ENCODE measurements at regions not wholly inside any gene's neighbourhood (a gene's known extent, or its start where the extent isn't known, plus 50 kb on each side); places are given as distances from the start of the nearest gene placed in this dataset.

DNA sequence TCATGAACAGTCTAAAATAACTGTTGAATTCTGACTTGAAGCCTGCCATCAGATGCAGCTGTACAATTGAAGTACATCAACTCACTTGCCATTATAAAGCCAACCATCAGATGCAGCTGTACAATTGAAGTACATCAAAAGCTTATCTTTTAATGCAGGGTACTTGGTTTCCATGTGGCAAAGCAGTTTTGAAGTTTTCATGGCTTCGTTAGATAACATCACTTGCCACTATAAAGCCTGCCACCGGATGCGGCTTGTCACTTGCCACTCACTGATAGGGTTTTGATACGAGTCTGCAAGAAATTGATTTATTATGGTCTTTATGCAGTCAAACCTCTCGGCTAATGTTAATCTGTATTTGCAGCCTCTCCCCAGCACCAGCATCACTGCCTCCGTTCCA lies 1605.8 kb downstream of the SUCLG1 start:
- DNase-seq: no peak

DNA sequence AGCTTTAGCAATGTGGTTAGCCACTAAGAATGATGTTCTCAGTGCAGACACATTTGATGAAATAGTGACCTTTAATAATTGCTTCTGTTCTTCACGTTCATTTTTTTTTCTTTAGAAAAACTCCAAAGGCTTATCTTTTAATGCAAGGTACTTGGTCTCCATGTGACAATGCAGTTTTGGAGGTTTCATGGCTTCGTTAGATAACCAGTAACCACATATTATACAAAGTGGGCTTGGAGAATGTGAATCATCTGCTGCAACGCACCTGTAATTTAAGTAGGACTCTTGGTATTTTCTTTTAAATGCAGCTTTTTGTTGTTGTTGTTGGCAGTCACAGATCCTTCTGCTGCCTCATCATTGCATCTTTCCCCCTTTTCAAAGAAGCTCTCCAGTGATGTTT lies 1606.3 kb downstream of the SUCLG1 start:
- no peak for DNase-seq

DNA sequence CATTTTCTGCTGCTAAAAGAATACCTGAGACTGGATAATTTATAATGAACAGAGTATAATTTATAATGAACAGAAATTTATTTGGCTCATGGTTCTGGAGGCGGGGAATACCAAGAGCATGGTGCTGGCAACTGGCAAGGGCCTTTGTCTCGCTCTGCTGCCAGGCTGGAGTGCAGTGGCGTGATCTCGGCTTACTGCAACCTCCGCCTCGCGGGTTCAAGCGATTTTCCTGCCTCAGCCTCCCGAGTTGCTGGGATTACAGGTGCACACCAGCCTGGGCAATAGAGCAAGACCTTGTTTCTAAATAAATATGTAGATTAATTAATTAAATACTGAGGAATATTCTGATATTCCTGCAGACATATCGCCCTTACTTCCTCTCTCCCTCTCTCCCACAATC lies 1610.8 kb downstream of the SUCLG1 start:
- DNase-seq: no peak

DNA sequence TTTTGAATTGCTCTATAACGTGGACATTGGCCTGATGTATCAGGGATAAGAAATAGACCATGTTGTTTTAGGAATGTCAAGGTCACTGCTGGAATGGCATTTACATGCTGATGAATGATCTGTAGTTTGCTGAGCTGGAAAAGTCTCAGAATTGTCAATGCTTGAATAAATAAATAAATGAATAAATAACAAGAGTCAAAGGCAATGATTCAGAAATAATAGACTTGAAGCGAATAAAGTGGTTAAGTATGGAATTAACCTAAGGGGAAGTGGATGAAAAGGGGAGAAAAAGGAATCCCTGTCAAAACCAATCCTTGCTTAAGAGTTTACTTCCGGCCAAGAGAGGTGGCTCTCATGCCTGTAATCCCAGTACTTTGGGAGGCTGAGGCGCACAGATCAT lies 1620.0 kb downstream of the SUCLG1 start:
- no peak for DNase-seq

DNA sequence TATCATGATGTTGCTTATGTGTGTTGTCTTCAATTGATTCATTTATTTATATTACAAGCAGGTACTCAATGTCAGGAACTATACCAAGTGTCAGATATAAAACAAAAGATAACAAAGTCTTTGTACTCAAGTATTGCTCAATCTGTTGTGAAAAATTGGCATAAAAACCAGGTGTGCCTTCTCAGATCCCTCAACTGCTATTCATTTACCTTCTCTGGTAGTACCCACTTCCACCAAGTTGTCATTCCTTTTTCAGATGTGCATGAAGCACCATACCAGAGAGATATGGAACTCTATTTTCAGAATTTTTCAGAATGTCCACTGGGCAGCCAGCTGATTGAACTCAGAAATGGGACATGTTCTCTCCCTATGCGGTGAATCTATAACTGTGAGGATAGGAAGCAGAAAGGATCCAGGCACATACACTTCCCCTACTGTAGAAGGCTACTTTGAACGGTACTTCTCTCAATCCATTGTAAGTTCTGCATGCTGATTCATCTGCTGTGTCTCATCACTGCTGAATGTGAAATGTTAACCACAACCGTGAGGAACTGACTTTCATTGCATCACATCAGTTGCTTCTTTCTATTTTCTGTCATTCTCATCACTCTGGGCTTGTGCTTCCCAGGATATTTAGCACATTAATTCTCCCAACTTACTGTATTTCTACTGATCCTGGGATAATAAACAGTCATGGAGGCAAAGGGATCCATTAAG lies 1621.3 kb downstream of the SUCLG1 start:
- no peak for DNase-seq

DNA sequence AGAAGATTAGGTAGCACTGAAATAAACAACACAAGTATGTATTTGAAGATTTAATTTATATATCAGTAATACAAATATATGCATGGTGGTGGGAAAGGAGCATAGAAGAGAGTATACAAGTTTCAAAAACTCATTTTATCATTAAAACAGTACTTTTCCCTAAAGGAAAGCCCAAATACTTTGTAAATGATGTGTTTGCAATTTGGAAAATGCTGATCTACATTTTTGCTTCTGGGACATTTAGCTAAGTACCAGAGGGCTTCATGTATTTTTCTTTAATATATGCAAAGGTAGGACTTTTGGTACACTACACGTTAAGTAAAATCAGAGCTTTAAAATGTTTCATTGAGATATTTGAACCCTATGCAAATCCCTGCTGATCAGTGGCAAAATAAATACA lies 1624.2 kb downstream of the SUCLG1 start:
- DNase-seq: no peak

DNA sequence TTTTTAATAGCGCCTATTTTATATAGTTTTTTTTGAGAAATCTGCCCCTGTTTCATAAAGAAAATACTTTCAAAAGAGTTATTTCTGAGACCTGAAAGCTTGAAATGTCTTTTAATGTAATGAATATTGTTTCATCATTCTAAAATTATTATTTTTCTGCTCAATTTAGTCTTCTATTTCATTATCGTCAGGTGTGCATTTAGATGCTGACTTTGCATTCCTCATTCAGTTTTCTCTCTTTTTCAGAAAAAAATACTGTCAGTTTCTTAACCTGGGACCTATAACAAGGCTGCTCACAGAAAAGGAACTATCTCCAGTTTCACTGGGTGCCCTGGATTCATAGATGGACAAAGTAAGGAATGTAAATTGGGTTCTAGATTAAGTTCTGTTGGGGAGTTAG lies 1631.7 kb downstream of the SUCLG1 start:
- no peak for DNase-seq

DNA sequence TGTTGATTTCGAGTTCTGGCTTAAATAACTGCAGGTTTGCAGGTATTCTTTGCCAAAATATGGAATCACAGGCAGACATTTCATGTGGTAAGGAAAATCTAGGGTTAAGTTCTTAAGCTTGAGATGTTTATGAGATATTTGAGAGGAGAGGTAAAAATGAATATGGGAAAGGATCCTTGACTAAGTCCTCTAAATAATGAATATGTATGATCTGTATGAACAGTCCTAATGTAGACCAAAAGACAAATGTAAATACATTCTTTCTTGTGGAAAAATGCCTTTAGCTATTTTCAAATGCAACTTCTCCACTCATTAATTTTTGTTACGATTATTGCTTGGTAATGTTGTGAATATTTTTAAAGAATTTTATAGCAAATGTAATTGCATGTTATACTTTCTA lies 1632.6 kb downstream of the SUCLG1 start:
- DNase-seq: no peak

DNA sequence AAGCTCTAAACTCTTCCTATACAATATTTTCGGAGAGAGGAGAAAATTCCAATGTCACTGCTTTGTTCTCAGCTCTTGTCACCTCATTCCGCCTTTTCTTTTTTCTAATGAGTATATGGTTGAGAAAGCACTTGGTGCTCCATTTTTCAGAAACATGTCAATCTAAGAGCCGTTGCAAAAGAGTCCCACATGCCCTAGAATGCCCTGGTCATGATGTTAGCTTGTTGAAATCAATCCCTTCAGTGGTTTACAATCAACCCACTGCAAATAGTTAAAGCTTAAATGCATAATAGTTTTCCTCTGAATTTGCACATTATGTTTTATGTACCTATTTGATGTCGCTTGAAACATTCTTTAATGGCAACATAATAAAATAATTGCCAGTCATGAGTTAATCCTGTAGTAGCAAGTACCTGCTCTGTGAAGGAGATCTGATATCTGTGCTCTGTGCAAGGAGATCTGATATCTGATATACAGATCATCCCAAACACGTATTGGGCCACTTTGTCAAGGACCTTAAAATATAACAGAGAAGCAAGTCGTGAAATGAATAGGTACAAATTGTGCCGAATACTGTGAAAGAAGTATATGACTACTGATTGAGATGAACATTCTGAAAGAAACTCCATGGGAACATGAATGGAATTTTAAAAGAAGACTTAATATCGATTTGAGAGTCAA lies 1633.5 kb downstream of the SUCLG1 start:
- no peak for DNase-seq

DNA sequence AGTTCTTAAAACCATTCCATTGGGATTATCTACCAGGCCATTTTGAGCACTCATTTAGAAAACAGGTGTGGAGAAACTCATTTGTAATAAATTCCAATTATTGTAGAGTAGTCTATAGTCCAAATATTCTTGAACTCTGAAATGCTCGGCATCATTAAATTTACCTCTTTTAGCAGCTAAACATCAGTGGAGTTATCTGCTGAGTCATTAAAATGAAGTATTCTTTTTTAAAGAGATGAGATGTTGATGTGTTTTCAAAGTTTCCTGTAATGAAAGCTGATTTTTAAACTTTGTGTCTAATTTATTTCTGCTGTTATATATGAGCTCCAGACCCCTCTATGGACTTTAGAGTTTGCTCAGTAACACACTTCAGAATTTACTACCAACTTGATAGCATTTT lies 1635.2 kb downstream of the SUCLG1 start:
- no peak for DNase-seq

DNA sequence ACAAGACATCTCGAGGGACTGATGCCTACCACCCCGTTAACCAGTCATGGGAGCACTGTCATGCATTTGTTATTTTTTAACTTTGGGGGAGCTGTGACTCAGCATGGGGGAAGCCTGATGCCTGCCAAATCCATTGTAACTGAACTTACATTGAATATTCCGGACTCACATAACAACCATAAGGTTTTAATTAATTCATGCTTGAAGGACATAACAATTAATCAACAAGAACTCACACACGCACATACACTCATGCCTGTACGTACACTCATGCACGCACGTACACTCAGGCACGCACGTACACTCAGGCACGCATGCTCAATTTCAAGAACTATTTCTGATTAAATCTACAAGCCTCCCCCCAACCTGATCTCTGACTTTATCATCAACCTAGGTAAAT lies 1639.1 kb downstream of the SUCLG1 start:
- DNase-seq: no peak

DNA sequence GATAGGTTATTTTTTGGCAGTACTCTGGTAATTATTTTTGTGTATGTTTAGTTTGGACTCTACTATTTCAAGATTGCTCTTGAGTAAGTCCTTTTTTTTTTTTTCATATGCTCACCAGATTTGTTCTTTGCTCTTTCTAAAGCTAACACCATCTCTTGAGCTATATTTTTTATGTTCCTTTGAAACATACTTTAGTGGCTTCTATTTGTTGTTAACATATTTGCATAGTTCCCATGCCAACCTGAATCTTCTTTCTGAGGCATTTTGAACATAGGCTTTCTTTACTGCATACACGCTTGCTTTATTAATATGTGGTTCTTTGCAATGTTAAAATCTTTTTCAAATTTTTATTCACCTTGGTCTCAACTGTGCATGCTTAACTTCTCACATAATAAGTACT lies 1644.9 kb downstream of the SUCLG1 start:
- no peak for DNase-seq

DNA sequence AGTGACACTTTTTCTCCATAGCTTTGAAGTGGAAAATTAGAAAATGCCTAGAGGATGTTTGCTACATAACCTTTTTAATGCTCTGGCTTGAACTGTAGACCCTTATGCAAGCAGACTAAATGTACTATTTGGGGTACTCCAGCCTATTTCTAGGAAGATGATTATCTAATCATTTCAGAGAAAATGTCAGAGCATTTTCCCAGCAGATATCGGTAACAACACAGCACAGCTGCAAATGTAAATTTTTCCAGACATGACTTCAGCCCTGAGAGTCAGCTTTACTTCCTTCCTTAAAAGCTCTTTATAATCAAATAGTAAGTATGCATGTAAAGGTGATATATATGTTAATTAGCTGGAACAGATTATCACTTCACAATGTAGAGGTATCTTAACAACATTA lies 1647.1 kb downstream of the SUCLG1 start:
- no peak for DNase-seq

DNA sequence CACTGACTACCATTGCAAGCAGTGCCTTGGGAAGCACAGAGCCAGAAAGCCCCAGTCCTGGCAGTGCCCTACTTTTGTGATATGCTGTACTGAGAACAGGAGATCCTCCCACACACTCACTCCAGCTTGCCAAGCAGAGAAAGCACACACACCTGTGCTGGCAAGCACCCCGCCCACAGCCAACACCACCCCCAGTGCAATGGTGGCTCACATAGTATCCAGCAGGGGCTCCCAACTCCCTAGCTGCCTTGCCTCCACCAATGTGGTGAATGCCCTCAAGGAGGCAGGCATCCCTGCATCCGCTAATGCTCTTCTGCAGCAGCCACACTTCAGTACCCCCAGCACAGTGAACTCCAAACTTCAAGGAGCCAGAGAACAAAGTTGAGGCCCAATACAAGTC lies 1655.8 kb downstream of the SUCLG1 start:
- DNase-seq: no peak

DNA sequence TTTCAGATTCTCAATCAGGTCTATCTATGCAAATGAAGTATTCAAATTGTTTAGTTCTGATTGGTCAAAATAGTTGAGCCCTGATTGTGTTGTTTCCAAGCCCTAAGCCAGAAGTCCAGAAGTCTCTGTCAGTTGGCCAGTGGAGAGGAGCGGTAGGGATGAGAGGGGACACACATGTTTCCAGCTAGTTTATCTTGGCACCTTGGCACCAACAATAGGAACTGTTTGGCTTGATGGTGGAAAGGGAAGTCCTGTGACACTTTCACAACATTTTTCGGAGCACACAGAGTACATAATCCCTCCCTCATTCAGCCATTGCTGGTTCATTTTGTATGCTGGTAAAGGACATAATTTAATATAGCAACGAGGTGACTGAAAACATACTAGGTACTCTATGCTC lies 1661.6 kb downstream of the SUCLG1 start:
- no peak for DNase-seq

DNA sequence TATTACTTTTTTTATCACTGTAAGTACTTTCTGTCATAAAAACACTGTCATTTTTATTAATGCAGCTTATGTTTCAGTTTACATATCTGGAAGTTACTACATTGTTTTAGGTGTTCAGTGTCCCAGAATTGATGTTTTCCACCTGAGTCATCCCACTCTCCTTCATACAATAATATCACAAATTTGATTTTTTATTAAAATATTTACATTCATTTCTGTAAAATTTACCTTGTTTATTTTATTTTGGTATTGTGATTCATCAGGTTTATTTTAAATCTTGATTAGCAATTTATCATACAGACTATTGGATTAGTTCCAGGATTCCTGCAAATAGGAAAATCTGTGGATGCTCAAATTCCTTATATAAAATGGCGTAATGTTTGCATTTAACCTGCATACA lies 1662.9 kb downstream of the SUCLG1 start:
- no peak for DNase-seq

DNA sequence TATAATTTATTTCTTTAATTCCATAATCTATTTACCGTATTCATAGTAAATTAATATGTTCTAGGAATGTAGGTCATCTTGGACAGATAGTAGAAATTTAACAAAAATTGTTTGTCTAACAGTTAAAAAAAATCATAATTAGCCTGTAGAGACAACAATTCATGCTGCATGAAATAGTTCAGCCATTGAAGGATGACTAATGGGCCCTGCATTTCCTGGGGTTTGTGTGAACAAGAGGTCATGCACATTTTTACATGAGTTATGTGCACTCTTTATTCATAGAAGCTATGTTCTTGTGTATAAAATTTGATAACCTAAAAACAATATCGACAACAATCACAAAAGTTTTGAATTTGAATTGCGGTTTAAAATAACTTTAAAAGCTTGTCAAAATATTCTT lies 1663.6 kb downstream of the SUCLG1 start:
- DNase-seq: no peak

DNA sequence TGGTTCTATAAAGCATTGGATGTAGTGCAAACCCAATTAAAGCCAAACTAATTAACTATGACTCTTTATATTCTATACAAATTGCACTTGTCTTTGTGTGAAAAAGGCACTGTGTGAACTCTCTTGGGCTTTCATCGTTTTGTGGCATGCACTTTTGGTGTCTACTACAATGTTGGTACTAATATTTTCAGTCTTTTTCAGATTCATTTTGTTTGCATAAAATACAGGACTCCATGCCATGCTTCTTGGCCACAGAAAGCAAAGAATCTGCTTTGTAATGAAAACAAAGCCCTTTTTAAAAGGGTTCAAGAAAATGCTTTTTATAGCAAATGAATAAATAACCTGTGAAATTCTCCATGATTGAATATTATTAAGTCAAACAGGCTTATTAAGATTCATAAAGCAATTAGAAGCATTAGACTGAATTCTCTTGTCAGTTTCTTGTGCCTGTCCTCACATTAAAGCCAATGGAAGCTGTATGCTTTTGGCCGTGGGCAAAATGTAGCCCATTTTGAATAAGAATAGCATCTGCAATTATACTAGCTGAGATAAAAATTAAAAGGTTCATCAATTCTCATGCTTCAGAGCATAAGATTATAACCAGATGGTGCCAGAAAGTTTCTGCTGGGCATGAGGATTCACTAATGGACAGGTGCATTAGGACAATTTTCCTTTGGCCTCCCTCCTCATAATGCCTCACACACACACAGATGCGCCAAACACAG lies 1665.2 kb downstream of the SUCLG1 start:
- DNase-seq: no peak

DNA sequence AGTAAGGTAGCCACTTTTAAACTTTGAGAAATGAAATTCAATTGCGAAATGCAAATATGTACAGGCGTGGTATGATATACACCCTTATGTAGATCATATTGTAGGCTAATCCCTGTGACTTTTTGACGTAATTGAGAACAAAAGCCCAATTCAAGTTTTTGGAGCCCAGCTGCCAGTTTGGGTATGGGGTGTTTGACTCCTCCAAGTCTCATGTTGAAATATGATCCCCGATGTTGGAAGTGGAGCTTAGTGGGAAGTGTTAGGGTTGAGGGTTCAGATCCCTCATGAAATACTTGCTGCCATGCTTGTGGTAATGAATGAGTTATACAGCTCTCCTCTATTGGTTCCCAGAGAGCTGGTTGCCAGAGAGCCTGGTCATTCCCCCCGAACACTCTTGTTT lies 1666.8 kb downstream of the SUCLG1 start:
- DNase-seq: no peak

DNA sequence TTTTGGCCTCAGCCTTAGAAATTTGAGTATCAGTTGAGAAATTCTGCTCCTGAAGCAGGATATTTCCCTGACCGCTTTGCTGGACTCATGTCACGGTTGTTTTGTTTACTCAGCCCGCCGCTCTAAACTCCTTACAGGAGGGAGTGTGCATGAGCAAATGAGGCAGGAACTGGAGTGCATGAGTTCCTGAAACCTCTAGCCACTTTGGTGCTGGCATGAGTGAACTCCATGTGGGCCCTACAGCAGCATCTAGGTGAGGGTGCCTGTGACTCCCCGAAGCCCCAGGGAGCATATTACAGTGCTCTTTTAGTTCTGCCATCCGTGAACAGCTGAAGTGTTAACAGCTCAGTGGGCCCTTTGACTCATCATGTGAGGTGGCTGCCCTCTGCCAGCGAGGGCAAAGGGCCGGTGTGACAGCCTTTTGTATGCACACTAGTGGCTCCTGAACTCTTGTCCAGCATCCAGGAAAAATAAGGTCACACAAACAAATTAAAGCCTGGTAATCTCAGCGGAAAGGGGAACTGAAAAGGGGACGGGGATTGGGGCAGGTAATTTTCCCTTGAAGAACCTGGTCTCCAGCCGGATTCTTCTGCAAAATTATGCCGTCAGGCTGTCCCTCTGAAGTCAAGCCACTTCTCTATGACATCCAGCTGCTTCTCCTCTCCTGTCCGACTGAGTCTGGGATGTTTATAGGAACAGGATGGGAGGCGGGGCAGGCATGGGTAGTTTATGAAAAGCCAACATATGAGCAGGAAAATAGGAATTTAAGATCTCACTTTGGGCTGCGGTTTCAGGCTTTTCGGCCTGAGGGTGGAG lies 1668.7 kb downstream of the SUCLG1 start:
- DNase-seq: no peak

DNA sequence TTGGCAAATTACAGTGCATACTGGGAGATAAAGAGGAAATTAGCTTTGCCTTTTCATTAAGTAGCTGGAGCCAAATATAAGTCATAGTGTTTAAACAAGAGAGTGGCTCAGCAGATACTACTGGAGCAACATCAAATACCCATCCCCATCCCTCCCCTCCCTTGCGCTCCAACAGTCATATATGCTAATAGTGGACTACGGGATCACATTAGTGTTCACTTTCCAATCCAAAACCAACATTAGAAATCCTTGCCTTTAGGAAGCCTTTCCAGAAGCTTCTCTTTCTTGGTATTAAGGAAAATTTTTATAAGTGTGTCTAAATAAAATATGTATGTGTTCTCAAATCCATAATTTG lies 1669.3 kb downstream of the SUCLG1 start:
- DNase-seq: no peak

DNA sequence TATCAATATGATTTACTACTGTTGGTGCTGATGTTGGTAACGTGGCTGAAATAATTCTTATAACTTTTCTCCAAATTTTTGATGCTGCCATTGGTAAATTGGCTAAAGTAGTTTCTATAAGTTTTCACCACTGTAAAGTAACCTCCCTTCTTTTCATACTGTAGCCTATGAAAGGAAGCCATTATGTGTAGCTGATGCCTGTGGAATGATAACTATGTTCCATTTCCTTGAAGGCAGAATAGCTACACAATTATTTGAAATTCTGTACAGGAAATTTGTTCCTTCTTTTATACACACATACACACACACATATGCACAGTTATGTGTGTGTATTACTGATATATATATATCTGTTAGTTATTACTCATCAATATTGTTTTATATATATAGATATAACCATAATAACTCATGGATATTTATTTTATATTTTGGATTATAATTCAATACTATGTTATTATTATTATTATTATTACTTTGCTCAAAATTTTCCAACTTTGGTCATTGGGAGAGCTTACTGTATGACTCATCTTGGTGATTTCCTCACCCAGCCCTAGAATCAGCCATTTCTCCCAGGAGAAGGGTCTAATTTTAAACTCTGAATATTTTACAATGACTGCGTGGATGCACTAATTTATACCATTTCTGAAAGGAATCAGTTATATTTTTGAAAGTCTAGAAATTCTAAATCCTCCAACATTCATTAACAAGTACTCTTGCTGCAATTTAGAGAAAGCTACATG lies 1677.7 kb downstream of the SUCLG1 start:
- no peak for DNase-seq

DNA sequence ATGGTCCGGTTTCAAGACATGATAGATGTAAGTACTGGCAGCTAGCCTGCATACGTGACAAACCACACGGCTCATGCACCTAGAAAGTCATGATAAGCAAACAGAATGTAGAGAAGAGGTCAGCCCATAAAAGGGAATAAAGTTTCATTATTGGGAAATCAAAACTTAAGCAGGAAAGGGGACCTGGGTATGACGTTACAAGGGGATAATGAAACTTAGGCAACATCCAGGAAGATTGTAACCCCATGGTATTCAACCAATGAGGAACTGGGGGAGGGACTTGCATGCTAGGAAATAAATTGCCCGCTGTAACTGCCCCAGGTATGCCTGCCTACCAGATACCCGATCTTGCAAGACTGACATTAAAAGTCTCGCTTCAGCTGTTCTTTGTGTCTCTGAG lies 1679.0 kb downstream of the SUCLG1 start:
- DNase-seq: no peak
